GM12865 (cell line): ENCODE measurements at regions not wholly inside any gene's neighbourhood (a gene's known extent, or its start where the extent isn't known, plus 50 kb on each side); places are given as distances from the start of the nearest gene placed in this dataset.

ENCODE experiments used
- DNase-seq: peaks from one replicate; pipeline ENCODE4 v3.0.0; 2010; ENCODE audit warnings: low read depth
- H3K4me3 ChIP-seq: 2 replicates; pipeline ENCODE4 v1.5.1; 2011; ENCODE audit warnings: mild to moderate bottlenecking, low read depth, low read length, control low read depth
- TF ChIP-seq, protein P1 (sequence below): IDR thresholded peaks from 2 replicates; pipeline ENCODE4 v1.5.1; 2011; ENCODE audit warnings: low read length, control low read depth, low read depth, inconsistent platforms; ENCODE audit not compliant: insufficient read depth; ENCODE audit errors: missing control alignments

GRCh38 chr11:95522874-95523273, 266.7 kb downstream of the FAM76B start:
- TF ChIP-seq, protein P1, sequence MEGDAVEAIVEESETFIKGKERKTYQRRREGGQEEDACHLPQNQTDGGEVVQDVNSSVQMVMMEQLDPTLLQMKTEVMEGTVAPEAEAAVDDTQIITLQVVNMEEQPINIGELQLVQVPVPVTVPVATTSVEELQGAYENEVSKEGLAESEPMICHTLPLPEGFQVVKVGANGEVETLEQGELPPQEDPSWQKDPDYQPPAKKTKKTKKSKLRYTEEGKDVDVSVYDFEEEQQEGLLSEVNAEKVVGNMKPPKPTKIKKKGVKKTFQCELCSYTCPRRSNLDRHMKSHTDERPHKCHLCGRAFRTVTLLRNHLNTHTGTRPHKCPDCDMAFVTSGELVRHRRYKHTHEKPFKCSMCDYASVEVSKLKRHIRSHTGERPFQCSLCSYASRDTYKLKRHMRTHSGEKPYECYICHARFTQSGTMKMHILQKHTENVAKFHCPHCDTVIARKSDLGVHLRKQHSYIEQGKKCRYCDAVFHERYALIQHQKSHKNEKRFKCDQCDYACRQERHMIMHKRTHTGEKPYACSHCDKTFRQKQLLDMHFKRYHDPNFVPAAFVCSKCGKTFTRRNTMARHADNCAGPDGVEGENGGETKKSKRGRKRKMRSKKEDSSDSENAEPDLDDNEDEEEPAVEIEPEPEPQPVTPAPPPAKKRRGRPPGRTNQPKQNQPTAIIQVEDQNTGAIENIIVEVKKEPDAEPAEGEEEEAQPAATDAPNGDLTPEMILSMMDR: no peak
- DNase-seq: no peak
- no peak overlapping the region for H3K4me3 ChIP-seq

- DNase-seq: no peak
- no peak overlapping the region for H3K4me3 ChIP-seq
- TF ChIP-seq, protein P1: no peak
These were observed 267.7 kb downstream of the FAM76B start for GRCh38 chr11:95521862-95522261.

DNA sequence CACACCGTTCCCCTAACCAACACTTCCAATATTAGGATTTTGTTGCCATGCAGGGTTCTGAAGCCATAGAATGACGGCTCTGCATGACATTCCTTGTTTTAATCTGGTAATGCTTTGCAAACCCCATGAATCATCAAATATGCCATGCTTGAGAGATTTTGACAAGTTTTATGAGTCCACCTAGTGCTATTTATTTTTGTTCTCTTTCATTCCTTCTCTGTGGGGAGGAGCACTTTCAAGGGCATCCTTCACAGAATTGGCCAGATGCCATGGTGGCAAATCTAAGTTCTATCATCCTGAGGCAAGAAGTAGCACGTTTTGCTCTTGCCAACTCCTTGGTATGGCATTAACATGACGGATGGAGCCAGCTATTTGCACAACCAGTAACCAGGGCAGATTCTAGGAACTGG, 268.4 kb downstream of the FAM76B start:
- no peak overlapping the region for H3K4me3 ChIP-seq
- DNase-seq: no peak
- TF ChIP-seq, protein P1: no peak

DNA sequence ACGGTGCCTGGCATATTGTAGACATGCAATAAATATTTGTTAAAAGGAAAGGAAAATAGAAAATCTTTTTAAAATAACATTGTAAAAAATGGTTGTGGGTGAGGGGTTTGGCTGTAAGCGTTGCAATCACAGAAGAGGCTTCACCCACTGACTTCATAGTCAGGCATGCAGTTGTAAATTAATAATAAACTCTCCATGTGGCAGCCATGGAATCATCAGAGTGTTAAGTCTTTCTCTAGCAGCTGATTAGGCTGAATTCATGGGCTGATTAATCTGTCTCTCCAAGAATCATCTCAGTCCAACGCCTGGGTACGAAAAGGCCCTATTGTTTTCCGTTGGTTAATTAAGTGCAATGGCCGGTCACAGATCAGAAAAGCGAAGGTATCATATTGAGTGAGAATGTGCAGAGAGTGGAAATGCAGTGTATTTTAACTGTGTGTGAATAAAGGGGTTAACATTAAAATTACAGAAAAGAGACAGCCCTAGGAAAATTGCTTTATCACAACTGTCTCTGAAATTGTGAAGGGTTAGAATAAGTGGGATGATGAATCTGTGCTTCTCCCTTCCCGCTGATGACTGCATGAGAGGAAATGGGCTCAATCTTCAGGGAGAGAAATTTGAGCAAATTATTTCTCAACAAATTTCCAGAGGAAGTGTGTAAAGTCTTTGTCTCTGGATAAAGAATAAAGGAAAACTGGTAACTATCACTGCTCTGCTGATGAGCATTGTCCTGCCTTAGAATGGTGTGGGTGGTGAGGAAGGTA, 269.0 kb downstream of the FAM76B start:
- no peak overlapping the region for H3K4me3 ChIP-seq
- TF ChIP-seq, protein P1: no peak
- no peak for DNase-seq

- TF ChIP-seq, protein P1: no peak
- H3K4me3 ChIP-seq: no peak overlapping the region
- DNase-seq: no peak
These were observed 269.7 kb downstream of the FAM76B start for GRCh38 chr11:95519912-95520311.

GRCh38 chr11:95517453-95517852, 272.1 kb downstream of the FAM76B start:
- TF ChIP-seq, protein P1: no peak
- no peak for DNase-seq
- H3K4me3 ChIP-seq: no peak overlapping the region

- TF ChIP-seq, protein P1: no peak
- no peak overlapping the region for H3K4me3 ChIP-seq
- no peak for DNase-seq
These were observed 272.8 kb downstream of the FAM76B start for GRCh38 chr11:95516786-95517185.
